RWPE2 (cell line): ENCODE measurements at regions not wholly inside any gene's neighbourhood (a gene's known extent, or its start where the extent isn't known, plus 50 kb on each side); places are given as distances from the start of the nearest gene placed in this dataset.
A peak's percentile ranks its signal among the peaks of the same experiment; 100 is the strongest.

ENCODE experiments used
- ATAC-seq: fragments of 200-7000 bp; cut with Tn5 transposase; 3 replicates; pipeline ENCODE4 v1.9.1; 2021; ENCODE audit warnings: low read depth
- DNase-seq: peaks from one replicate; pipeline ENCODE4 v3.0.0-alpha.2; 2020; ENCODE audit warnings: low spot score
- H3K27ac ChIP-seq: fragments of 450-650 bp; 2 replicates; pipeline ENCODE4 v1.5.1; 2017; ENCODE audit warnings: mild to moderate bottlenecking; ENCODE audit not compliant: poor library complexity, severe bottlenecking
- H3K27me3 ChIP-seq: fragments of 250-450 bp; sonication (Bioruptor Pico); 2 replicates; pipeline ENCODE4 v1.5.1; 2021; ENCODE audit warnings: mild to moderate bottlenecking, moderate library complexity; ENCODE audit not compliant: insufficient read depth, poor library complexity, severe bottlenecking
- H3K36me3 ChIP-seq: fragments of 250-450 bp; sonication (Bioruptor Pico); 2 replicates; pipeline ENCODE4 v1.5.1; 2020; ENCODE audit warnings: low read depth, mild to moderate bottlenecking, moderate library complexity
- H3K4me1 ChIP-seq: fragments of 250-450 bp; sonication (Bioruptor Pico); 2 replicates; pipeline ENCODE4 v1.5.1; 2021; ENCODE audit warnings: mild to moderate bottlenecking, moderate library complexity; ENCODE audit not compliant: insufficient read depth, poor library complexity, severe bottlenecking
- H3K4me3 ChIP-seq: fragments of 250-450 bp; sonication (Bioruptor Pico); 2 replicates; pipeline ENCODE4 v1.5.1; 2021; ENCODE audit warnings: mild to moderate bottlenecking, moderate library complexity; ENCODE audit not compliant: severe bottlenecking
- H3K9me3 ChIP-seq: fragments of 250-450 bp; sonication (Bioruptor Pico); 2 replicates; pipeline ENCODE4 v1.5.1; 2021; ENCODE audit warnings: mild to moderate bottlenecking, moderate library complexity; ENCODE audit not compliant: severe bottlenecking
- TF ChIP-seq, protein P1 (sequence below): fragments of 450-650 bp; IDR thresholded peaks from one replicate; pipeline ENCODE4 v1.5.1; 2017; ENCODE audit warnings: mild to moderate bottlenecking, moderate library complexity; ENCODE audit not compliant: poor library complexity, severe bottlenecking

DNA sequence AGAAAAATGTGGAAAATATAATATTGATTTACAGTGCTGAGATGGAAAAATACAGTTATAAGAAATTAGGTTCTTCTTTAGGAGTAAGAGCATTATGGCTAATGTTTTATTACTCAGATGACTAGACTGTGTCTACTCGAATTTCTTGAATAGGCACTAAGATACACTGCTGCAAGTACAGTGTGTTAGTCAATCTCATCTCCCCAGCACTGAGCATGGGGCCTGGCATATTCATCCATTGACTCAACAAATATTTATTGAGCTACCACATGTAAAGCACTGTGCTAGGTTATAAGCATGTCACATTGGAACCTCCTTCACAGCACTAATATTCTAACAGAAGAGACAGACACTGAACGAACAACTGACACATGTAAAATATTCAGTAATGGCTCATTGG, 242.5 kb upstream of the GPC6 start:
- Histone ChIP-seq H3K36me3 (no peaks in the 10 kb centered on the region), H3K27ac (no peak overlapping the region), H3K4me3 (no peak overlapping the region), H3K27me3 (no peaks in the 10 kb centered on the region), H3K9me3 (no peaks in the 10 kb centered on the region), H3K4me1 (no peaks in the 10 kb centered on the region)
- DNase-seq (no peak), ATAC-seq (no peak)
- TF ChIP-seq, protein P1, sequence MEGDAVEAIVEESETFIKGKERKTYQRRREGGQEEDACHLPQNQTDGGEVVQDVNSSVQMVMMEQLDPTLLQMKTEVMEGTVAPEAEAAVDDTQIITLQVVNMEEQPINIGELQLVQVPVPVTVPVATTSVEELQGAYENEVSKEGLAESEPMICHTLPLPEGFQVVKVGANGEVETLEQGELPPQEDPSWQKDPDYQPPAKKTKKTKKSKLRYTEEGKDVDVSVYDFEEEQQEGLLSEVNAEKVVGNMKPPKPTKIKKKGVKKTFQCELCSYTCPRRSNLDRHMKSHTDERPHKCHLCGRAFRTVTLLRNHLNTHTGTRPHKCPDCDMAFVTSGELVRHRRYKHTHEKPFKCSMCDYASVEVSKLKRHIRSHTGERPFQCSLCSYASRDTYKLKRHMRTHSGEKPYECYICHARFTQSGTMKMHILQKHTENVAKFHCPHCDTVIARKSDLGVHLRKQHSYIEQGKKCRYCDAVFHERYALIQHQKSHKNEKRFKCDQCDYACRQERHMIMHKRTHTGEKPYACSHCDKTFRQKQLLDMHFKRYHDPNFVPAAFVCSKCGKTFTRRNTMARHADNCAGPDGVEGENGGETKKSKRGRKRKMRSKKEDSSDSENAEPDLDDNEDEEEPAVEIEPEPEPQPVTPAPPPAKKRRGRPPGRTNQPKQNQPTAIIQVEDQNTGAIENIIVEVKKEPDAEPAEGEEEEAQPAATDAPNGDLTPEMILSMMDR = no peak

- Histone ChIP-seq H3K27me3 (no peaks in the 10 kb centered on the region), H3K27ac (no peak overlapping the region), H3K9me3 (peaks cover 3% of the 10 kb centered on the region), H3K4me3 (no peak overlapping the region), H3K4me1 (peaks cover 9% of the 10 kb centered on the region), H3K36me3 (no peaks in the 10 kb centered on the region)
- ATAC-seq (no peak; the same call in 2 of the 3 replicates), DNase-seq (no peak)
- TF ChIP-seq, protein P1 = no peak
These were observed 237.3 kb upstream of the GPC6 start for GRCh38 chr13:92989301-92989700.

DNA sequence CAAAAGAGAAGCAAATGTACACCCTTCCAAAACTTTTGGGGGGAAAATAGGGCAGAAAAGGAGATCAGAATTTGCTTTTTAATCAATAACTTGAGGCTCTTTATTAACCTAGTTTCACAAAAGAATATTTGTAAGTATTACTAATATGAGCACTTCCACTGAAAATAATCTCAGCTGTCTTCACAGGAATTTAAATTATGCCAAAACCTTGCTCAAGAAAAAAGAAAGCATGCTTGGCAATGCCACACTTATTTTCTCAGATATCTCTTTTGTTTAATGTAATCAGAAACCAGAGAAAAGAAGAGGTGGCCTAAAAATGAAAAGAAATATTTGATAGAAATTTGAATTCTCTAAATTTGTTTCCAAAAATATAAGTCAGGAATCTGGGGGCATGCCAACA, 234.9 kb upstream of the GPC6 start:
- H3K36me3 ChIP-seq = no peaks in the 10 kb centered on the region
- DNase-seq (no peak), ATAC-seq (no peak)
- peaks cover 6% of the 10 kb centered on the region for H3K9me3 ChIP-seq
- H3K27ac ChIP-seq = no peak overlapping the region
- H3K4me3 ChIP-seq = no peak overlapping the region
- H3K4me1 ChIP-seq = peaks cover 9% of the 10 kb centered on the region
- no peaks in the 10 kb centered on the region for H3K27me3 ChIP-seq
- TF ChIP-seq, protein P1 = no peak

GRCh38 chr13:92994056-92994455, 232.6 kb upstream of the GPC6 start:
- DNase-seq = no peak
- H3K4me1 ChIP-seq = peaks cover 9% of the 10 kb centered on the region
- H3K4me3 ChIP-seq = no peak overlapping the region
- TF ChIP-seq, protein P1 = no peak
- no peaks in the 10 kb centered on the region for H3K36me3 ChIP-seq
- H3K9me3 ChIP-seq = peaks cover 6% of the 10 kb centered on the region
- no peaks in the 10 kb centered on the region for H3K27me3 ChIP-seq
- H3K27ac ChIP-seq = peak overlapping the region; percentile 30
- ATAC-seq = peak; percentile 87

DNA sequence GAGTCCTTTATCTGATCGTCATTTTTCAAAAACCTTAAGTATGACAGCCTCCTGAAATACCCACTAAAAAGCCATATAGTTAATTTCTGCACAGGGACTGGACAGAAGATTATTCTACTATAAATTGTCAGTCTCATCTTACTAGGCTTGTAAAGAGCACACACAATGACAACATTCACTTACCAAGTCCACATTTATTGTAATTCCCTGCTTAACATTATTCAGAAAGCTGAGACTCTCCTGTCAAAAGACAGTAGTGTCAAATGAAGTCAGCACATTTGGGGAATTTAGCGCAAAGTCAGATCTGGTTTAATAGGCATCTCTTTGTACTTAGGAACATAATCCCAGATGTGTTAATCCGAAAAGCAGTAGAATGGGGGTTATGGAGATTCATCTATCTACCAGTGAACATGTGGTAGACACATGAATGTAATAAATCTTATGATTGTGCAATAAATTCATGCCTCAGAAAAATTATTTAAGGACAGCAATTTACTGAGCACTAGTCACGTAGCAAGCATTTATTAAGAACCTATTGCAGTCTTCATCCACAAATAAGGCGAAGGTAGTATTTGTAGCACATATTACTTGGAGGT, 224.6 kb upstream of the GPC6 start:
- Histone ChIP-seq H3K27me3 (no peaks in the 10 kb centered on the region), H3K9me3 (no peaks in the 10 kb centered on the region), H3K4me3 (no peak overlapping the region), H3K36me3 (no peaks in the 10 kb centered on the region), H3K27ac (no peak overlapping the region), H3K4me1 (no peaks in the 10 kb centered on the region)
- no peak for DNase-seq
- no peak for ATAC-seq
- TF ChIP-seq, protein P1 = no peak
